H9 (cell line): ENCODE measurements at regions not wholly inside any gene's neighbourhood (a gene's known extent, or its start where the extent isn't known, plus 50 kb on each side); places are given as distances from the start of the nearest gene placed in this dataset.

ENCODE experiments used
- DNase-seq: peaks from one replicate; pipeline ENCODE4 v3.0.0-alpha.2; 2017
- H2AFZ ChIP-seq: one replicate; pipeline ENCODE4 v1.6.1; 2013; ENCODE audit warnings: mild to moderate bottlenecking, low read length, control low read depth, moderate library complexity
- H2AK5ac ChIP-seq: 2 replicates; pipeline ENCODE4 v1.6.1; 2013; ENCODE audit warnings: low read length, control low read depth, mixed read lengths; ENCODE audit not compliant: insufficient read length
- H2BK120ac ChIP-seq: one replicate; pipeline ENCODE4 v1.6.1; 2013; ENCODE audit warnings: low read depth, mild to moderate bottlenecking, low read length, control low read depth, inconsistent platforms; ENCODE audit not compliant: poor library complexity, severe bottlenecking
- H2BK12ac ChIP-seq: 2 replicates; pipeline ENCODE4 v1.6.1; 2013; ENCODE audit warnings: low read length, control low read depth, mixed read lengths, low read depth; ENCODE audit not compliant: insufficient read length
- H2BK15ac ChIP-seq: 2 replicates; pipeline ENCODE4 v1.6.1; 2013; ENCODE audit warnings: low read depth, low read length, control low read depth
- H2BK20ac ChIP-seq: one replicate; pipeline ENCODE4 v1.6.1; 2013; ENCODE audit warnings: low read depth, mild to moderate bottlenecking, low read length, control low read depth, inconsistent platforms; ENCODE audit not compliant: poor library complexity, severe bottlenecking
- H2BK5ac ChIP-seq: 2 replicates; pipeline ENCODE4 v1.6.1; 2013; ENCODE audit warnings: low read length, control low read depth, mixed read lengths; ENCODE audit not compliant: insufficient read length
- H3K14ac ChIP-seq: 2 replicates; pipeline ENCODE4 v1.6.1; 2013; ENCODE audit warnings: low read length, control low read depth; ENCODE audit not compliant: insufficient read depth
- H3K18ac ChIP-seq: 2 replicates; pipeline ENCODE4 v1.6.1; 2013; ENCODE audit warnings: low read depth, mild to moderate bottlenecking, mixed read lengths, low read length, control low read depth; ENCODE audit not compliant: insufficient read length
- H3K23ac ChIP-seq: 2 replicates; pipeline ENCODE4 v1.6.1; 2013; ENCODE audit warnings: low read length, control low read depth, mixed read lengths, low read depth; ENCODE audit not compliant: insufficient read length
- H3K23me2 ChIP-seq: 2 replicates; pipeline ENCODE4 v1.6.1; 2013; ENCODE audit warnings: low read depth, mild to moderate bottlenecking, mixed read lengths, low read length, control low read depth; ENCODE audit not compliant: insufficient read length, poor library complexity, severe bottlenecking
- H3K27ac ChIP-seq: 2 replicates; pipeline ENCODE4 v1.5.1; 2013; ENCODE audit warnings: low read length, control low read depth, mixed read lengths, low read depth; ENCODE audit not compliant: insufficient read length
- H3K27me3 ChIP-seq: 2 replicates; pipeline ENCODE4 v1.6.1; 2013; ENCODE audit warnings: low read length, control low read depth, inconsistent platforms; ENCODE audit not compliant: insufficient read depth
- H3K4ac ChIP-seq: 2 replicates; pipeline ENCODE4 v1.6.1; 2013; ENCODE audit warnings: low read depth, mild to moderate bottlenecking, control low read depth, inconsistent platforms, low read length, moderate library complexity
- H3K4me1 ChIP-seq: 2 replicates; pipeline ENCODE4 v1.6.1; 2013; ENCODE audit warnings: low read length, control low read depth, inconsistent platforms; ENCODE audit not compliant: insufficient read depth
- H3K4me2 ChIP-seq: 2 replicates; pipeline ENCODE4 v1.6.1; 2013; ENCODE audit warnings: low read length, control low read depth, mixed read lengths; ENCODE audit not compliant: insufficient read length, insufficient read depth
- H3K56ac ChIP-seq: 2 replicates; pipeline ENCODE4 v1.6.1; 2013; ENCODE audit warnings: low read depth, mild to moderate bottlenecking, mixed read lengths, low read length, control low read depth; ENCODE audit not compliant: insufficient read length
- H3K79me1 ChIP-seq: 2 replicates; pipeline ENCODE4 v1.6.1; 2013; ENCODE audit warnings: low read depth, mild to moderate bottlenecking, moderate library complexity, low read length, control low read depth, inconsistent platforms; ENCODE audit not compliant: insufficient read depth, poor library complexity, severe bottlenecking
- H3K79me2 ChIP-seq: 2 replicates; pipeline ENCODE4 v1.6.1; 2013; ENCODE audit warnings: low read length, control low read depth, inconsistent platforms; ENCODE audit not compliant: insufficient read depth
- H3K9ac ChIP-seq: 2 replicates; pipeline ENCODE4 v1.6.1; 2013; ENCODE audit warnings: low read length, control low read depth, mixed read lengths; ENCODE audit not compliant: insufficient read length; ENCODE audit errors: extremely low read depth
- H3K9me3 ChIP-seq: one replicate; pipeline ENCODE4 v1.6.1; 2013; ENCODE audit warnings: low read depth, low read length, inconsistent platforms; ENCODE audit not compliant: control insufficient read depth
- H3T11ph ChIP-seq: one replicate; pipeline ENCODE4 v1.6.1; 2013; ENCODE audit warnings: mild to moderate bottlenecking, low read length, control low read depth, inconsistent platforms
- H4K20me1 ChIP-seq: one replicate; pipeline ENCODE4 v1.6.1; 2013; ENCODE audit not compliant: control insufficient read depth, insufficient read length, insufficient read depth
- H4K5ac ChIP-seq: 2 replicates; pipeline ENCODE4 v1.6.1; 2013; ENCODE audit warnings: low read depth, mild to moderate bottlenecking, mixed read lengths, low read length, control low read depth; ENCODE audit not compliant: insufficient read length
- H4K8ac ChIP-seq: replicated peaks from 2 replicates; pipeline ENCODE4 v1.6.1; 2013; ENCODE audit warnings: low read length, control low read depth, mixed read lengths, low read depth; ENCODE audit not compliant: insufficient read length
- H4K91ac ChIP-seq: 2 replicates; pipeline ENCODE4 v1.6.1; 2013; ENCODE audit warnings: low read depth, mild to moderate bottlenecking, moderate library complexity, mixed read lengths, low read length, control low read depth; ENCODE audit not compliant: insufficient read length
- H3K27ac Mint-ChIP-seq, 3 experiments: 2 replicates in 2 of 3; 3 replicates in 1 of 3; pipeline ENCODE4 v1.8.0; 2020 to 2021; ENCODE audit warnings: mixed read lengths in 3 of 3, mild to moderate bottlenecking in 1 of 3, moderate library complexity in 1 of 3
- H3K27me3 Mint-ChIP-seq: 2 replicates; pipeline ENCODE4 v1.8.0; 2021; ENCODE audit warnings: low read depth, mild to moderate bottlenecking, moderate library complexity, mixed read lengths
- H3K36me3 Mint-ChIP-seq, 3 experiments: 2 replicates in 2 of 3; 3 replicates in 1 of 3; pipeline ENCODE4 v1.8.0; 2020 to 2021; ENCODE audit warnings: low read depth in 3 of 3, mixed read lengths in 3 of 3; ENCODE audit not compliant: insufficient read depth in 1 of 3
- H3K4me1 Mint-ChIP-seq, 2 experiments: 2 replicates each; pipeline ENCODE4 v1.8.0; 2020; ENCODE audit warnings: mixed read lengths in 2 of 2
- H3K4me3 Mint-ChIP-seq, 2 experiments: 2 replicates in 1 of 2; 3 replicates in 1 of 2; pipeline ENCODE4 v1.8.0; 2020 to 2021; ENCODE audit warnings: mild to moderate bottlenecking in 2 of 2, mixed read lengths in 2 of 2, moderate library complexity in 1 of 2
- H3K9me3 Mint-ChIP-seq, 2 experiments: 2 replicates in 1 of 2; 3 replicates in 1 of 2; pipeline ENCODE4 v1.8.0; 2020; ENCODE audit warnings: mild to moderate bottlenecking in 2 of 2, mixed read lengths in 2 of 2, moderate library complexity in 1 of 2
- CTCF ChIP-seq: fragments of 200-600 bp; sonication (generic); conservative IDR thresholded peaks from 3 replicates; pipeline ENCODE4 v1.8.0; 2021; ENCODE audit warnings: antibody characterized with exemption, mild to moderate bottlenecking

DNA sequence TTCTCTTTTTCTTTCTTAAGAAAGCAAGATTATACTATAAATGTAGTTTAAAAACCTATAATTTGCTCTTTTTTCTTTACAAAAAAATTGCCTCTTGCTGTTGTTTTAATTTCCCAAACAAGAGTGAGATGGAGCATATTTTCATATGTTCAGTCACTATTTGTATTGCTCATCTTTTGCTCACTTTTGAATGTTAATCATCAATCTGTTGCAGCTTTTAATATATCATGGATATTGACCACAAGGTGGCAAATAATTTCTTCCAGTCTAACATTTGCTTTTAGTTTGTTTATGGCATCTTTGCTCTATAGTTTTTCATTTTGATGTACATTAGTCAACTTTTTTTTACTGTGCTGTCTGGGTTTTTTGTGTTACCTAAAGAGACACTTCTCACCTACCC, 112.6 kb upstream of the THRB start:
- no peak overlapping the region for H2BK120ac ChIP-seq
- Mint-ChIP-seq H3K36me3 (peaks cover 0 to 7% (median 2%) of the 10 kb centered on the region in 3 experiments; a peak in 3 of 7 replicates), H3K9me3 (no peaks in the 10 kb centered on the region), H3K4me3 (no peak overlapping the region), H3K4me1 (peaks cover 11 to 17% of the 10 kb centered on the region in 2 experiments), H3K27ac (no peak overlapping the region), H3K27me3 (no peaks in the 10 kb centered on the region)
- H3K79me2 ChIP-seq, result no peaks in the 10 kb centered on the region
- no peak overlapping the region for H3K14ac ChIP-seq
- no peak overlapping the region for H2BK15ac ChIP-seq
- no peak overlapping the region for H4K91ac ChIP-seq
- H3K56ac ChIP-seq, result no peak overlapping the region
- no peak overlapping the region for H3T11ph ChIP-seq
- no peak for TF ChIP-seq CTCF
- H3K4me1 ChIP-seq, result no peaks in the 10 kb centered on the region; the same call in 1 of the 2 replicates
- no peaks in the 10 kb centered on the region for H3K27me3 ChIP-seq
- H3K27ac ChIP-seq, result no peak overlapping the region
- no peak overlapping the region for H2BK20ac ChIP-seq
- DNase-seq, result no peak
- H2AK5ac ChIP-seq, result no peak overlapping the region
- no peak overlapping the region for H3K4ac ChIP-seq
- no peak overlapping the region for H4K5ac ChIP-seq
- no peaks in the 10 kb centered on the region for H3K9me3 ChIP-seq
- H4K20me1 ChIP-seq, result no peaks in the 10 kb centered on the region
- no peak overlapping the region for H4K8ac ChIP-seq
- H3K9ac ChIP-seq, result no peak overlapping the region
- no peak overlapping the region for H2AFZ ChIP-seq
- H3K23ac ChIP-seq, result no peak overlapping the region
- H2BK5ac ChIP-seq, result no peak overlapping the region
- H2BK12ac ChIP-seq, result no peak overlapping the region
- no peaks in the 10 kb centered on the region for H3K79me1 ChIP-seq
- no peaks in the 10 kb centered on the region for H3K23me2 ChIP-seq
- no peak overlapping the region for H3K18ac ChIP-seq
- no peak overlapping the region for H3K4me2 ChIP-seq
